HG02798 (cell line): ENCODE measurements at regions not wholly inside any gene's neighbourhood (a gene's known extent, or its start where the extent isn't known, plus 50 kb on each side); places are given as distances from the start of the nearest gene placed in this dataset.
"Not testable (repeated sequence)": the region's sequence is repeated elsewhere in the genome, so short reads cannot be mapped to it uniquely, and the experiment has no call there.

Experiments used
- ATAC-seq: cut with Tn5 transposase; IDR thresholded peaks from one replicate; pipeline ENCODE4 v1.9.1; 2021; ENCODE audit warnings: mild to moderate bottlenecking; ENCODE audit not compliant: unreplicated experiment, poor library complexity

DNA sequence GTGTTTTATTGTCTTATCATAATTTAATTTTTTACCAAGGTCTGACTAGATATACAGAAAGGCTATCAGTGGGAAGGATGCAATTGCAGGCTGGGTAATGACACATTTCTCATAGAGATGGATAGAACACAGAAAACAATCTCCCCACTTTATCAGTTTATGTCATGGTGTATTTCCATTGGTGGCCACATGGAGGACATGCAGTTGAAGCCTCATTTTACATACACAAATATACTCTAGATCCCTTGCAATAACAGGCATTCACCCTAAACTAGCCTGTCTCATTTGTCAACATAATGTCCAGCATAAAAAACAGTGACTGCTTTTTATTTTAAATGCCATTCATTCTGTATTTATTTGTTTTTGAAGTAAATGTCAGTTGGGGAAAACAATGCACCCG is 526.3 kb downstream of the GABRG2 start:
- peak; percentile 55 for ATAC-seq

DNA sequence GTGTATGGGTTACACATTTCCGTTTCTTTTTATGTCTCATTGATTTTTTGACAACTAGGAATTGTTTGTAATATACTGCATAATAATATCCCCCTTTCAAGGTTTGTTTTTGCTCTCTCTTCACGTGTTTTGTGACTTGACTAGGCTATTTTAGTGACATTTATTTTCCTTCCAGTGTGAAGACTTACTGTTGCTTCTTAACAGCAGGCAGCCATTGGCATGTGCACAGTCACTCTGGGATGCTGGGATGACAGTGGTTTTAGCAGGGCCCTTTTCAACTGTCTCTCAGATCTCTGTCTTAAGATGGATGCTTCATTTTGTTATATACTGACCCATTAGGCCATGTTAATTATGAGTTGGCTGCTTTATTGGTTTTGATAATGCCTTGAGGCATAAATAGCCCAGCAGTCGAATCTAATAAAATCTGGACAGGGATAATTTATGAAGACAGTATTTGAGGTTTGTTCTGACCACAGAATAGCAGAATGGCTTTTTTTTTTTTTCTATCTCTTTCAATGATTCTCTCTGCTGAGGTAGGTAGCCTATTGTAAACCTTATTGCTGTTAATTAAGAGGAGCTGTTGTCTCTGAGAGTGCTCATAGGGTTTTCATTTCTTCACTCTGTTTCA is 536.0 kb downstream of the GABRG2 start:
- ATAC-seq: no peak

DNA sequence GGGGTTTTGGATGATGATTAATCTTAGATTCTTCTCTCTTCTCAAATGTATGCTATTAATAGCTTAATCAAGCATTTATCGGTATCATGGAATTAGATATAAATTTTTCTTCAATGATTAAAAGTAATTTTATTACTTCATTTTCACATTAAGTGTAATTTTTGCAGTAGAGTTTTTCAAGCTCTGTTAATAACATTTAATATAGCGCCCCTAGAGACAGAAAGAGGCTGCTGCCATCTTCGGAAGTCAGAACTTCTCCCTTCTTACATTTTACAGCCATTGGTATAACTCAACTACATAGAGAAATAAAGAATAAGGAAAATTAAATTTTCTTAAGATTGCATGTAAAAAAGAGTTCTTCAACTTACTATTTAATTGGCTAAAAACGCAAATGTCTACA is 540.3 kb downstream of the GABRG2 start:
- no peak for ATAC-seq

DNA sequence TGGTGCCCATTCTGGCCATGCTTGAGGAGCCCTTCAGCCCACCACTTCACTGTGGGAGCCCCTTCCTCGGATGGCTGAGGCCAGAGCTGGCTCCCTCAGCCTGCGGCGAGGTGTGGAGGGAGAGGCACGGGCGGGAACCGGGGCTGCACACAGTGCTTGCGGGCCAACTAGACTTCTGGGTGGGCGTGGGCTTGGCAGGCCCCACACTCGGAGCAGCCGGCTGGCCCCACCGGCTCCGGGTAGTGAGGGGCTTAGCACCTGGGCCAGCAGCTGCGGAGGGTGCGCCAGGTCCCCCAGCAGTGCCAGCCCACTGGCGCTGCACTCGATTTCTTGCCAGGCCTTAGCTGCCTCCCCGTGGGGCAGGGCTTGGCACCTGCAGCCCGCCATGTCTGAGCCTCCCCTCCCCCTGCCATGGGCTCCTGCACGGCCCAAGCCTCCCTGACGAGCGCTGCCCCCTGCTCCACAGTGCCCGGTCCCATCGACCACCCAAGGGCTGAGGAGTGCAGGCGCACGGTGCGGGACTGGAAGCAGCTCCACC is 554.2 kb downstream of the GABRG2 start:
- not testable (repeated sequence) for ATAC-seq

DNA sequence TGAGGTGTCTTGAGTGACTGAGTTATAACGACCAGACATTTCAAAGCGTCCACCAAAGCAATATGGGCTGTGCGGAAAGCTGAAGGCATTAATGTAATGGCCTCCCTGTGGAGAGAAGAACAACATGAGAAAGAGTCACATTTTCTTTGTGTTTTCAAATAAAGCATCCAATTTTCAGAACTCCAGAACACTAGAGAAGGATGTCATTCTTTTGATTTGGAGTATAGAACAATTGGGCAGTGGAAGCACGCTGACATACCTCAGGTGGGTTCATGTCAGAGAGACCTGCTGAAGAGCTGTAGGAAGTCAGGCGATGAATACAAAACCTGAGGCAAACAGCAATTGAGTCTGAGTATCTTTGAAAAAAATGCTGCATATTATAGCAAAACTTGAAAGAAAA is 556.5 kb downstream of the GABRG2 start:
- no peak for ATAC-seq

GRCh38 chr5:162637481-162637880 is 569.9 kb downstream of the GABRG2 start:
- ATAC-seq: no peak

- ATAC-seq: no peak
Observed at GRCh38 chr5:162638849-162639248, 571.3 kb downstream of the GABRG2 start.

DNA sequence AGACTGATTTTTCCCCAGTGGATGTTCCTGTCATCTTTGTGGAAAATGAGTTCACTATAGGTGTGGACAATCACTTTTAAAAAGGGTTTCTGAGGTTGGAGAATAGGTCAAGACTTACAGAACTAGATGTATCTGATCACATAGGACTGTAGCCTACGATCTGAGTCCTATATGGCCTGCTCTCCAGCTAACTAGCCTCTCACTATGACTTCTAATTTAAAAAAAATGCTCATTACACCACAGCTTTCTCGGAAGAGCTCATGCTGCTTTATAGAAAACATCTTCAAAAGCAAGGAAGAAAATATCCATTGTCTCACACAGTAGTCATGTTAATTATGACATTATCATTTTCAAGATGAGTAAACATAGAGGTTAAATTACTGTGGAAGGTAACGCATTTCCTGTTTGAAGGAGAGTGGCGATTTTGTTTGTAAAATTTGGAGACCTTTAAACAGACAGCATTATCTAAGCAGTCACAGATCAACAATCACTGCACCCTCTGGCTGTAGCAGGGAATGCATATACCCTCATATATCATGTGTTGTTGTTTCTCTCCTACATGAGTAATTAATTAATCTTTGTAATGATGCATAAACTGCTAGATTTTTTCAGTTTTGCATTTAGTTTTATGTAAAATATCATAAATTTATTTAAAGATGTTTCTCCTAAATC is 573.7 kb downstream of the GABRG2 start:
- no peak for ATAC-seq

DNA sequence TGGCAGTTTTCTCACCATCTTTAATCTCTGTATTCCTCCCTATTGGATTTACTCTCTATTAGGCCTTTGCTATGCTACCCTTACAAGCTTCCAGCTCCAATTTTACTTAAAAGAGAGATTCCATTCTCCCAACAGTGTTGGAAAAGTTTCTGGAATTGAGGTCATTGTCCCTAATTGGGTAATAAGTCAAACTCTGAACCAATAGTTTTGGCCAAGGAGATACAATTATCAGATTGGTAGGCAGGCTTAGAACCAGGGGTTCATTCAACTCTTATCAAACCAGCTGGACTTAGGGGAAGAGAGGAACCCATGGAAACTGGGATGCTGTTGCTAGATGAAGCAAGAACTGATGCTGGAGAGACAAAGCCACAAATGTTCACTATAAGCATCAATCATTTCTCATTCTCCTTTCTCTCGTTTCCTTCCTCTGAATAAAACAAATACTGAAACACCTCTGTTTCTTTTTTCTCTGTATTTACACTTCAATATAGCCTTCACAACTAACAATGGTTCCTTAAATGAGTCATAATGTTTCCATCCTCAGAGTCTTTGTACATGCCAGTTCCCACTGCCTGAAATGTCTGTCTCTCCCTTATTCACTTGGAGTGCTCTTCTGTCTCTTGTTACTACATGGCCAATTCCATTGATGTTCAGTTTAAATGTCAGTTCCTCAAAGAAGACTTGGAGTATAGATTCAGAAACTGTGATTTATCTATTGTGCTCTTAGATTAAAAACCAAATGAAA is 587.3 kb downstream of the GABRG2 start:
- ATAC-seq: no peak

DNA sequence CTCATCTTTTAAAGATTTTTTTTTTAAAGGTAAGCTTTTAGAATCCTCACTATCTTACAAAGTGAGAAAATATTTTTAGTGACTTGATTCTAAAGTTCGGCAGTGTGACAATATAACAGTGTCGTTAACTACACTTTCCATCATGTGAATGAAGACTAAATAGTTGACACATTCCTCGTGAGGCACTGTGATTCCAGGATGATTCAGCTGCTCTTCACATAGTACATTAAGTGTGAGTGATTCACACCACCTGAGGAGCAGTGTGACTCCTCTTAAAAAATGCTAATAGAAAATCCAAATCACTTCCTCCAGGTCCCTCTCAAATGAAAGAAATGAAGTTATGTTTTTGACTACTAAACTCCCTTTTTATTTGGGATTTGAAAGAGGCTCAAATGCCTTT is 589.5 kb downstream of the GABRG2 start:
- ATAC-seq: no peak

GRCh38 chr5:162664846-162665245 is 597.3 kb downstream of the GABRG2 start:
- ATAC-seq: no peak

DNA sequence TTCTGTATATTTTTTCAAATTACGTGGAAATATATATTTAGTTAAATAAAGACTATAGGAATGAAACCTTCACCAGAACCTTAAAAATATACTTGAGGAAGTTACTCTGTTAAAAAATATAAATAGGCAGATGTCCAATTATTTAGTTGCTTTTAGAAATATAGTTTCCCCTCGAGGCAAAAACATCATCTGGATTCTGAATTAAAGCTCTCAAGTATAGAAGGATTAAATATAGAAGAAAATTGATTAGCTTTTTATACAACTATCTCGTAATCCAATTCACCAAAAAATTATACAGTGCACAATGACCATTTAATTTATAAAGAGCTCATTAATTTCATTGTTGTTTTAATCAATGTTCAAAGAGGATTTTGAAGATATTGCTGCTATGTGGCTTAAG is 601.4 kb downstream of the GABRG2 start:
- ATAC-seq: no peak

DNA sequence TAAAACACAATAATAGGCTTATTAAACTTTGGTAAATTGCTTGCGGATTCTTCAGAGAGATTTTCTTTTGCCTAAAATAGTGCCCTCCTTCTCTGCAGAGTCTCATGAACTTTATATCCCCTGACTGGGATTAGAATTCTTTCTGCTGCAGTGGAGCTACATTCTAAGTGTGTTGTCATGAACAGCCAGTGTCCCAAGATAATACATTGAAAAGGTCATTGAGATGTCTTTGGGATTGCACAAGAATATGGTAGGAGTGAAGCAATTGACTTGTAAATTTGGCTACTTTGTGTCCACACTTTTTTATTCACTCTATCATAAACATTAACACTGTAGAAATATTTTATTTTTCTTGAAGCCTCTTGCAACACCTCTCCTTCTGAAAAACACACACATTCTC is 604.5 kb downstream of the GABRG2 start:
- no peak for ATAC-seq

DNA sequence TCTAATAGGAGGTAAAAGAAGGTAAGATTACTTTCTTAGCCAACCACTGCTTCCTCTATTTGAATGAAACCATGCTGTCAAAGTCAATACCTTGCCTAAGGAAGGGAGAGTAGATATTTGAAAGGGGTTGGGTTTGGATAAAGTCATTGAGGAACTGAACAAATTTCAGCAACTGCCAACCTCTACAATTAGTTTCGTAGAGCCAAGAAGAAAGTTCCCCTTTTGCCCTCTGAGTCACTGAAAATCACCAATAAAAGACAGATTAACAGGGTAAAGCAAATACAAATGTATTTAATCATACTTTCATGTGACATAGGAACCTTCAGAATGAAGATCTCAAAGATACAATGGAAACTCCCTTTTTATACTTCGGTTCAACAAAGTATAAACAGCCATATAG is 615.7 kb downstream of the GABRG2 start:
- no peak for ATAC-seq

- ATAC-seq: no peak
Observed at GRCh38 chr5:162684145-162684544, 616.6 kb downstream of the GABRG2 start.

DNA sequence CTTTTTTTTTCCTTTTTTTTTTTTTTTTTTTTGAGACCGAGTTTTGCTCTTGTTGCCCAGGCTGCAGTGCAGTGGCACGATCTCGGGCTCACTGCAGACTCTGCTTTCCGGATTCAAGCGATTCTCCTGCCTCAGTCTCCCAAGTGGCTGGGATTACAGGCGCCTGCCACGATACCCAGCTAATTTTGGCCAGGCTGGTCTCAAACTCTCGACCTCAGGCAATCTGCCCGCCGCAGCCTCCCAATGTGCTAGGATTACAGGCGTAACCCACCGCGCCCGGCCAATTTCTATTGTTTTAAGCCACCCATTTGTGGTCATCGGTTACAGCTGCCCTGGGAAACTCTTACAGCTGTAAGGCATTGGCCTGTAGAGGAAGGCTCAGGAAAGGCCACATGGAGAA is 617.7 kb downstream of the GABRG2 start:
- no peak for ATAC-seq

DNA sequence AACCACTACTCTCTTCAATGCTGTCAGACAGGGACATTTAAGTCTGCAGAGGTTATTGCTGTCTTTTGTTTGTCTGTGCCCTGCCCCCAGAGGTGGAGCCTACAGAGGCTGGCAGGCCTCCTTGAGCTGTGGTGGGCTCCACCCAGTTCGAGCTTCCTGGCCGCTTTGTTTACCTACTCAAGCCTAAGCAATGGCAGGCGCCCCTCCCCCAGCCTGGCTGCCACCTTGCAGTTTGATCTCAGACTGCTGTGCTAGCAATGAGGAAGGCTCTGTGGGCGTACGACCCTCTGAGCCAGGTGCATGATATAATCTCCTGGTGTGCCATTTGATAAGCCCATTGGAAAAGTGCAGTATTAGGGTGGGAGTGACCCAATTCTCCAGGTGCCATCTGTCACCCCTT is 628.7 kb downstream of the GABRG2 start:
- ATAC-seq: not testable (repeated sequence)

- ATAC-seq: no peak
Observed at GRCh38 chr5:162699361-162699760, 631.8 kb downstream of the GABRG2 start.

DNA sequence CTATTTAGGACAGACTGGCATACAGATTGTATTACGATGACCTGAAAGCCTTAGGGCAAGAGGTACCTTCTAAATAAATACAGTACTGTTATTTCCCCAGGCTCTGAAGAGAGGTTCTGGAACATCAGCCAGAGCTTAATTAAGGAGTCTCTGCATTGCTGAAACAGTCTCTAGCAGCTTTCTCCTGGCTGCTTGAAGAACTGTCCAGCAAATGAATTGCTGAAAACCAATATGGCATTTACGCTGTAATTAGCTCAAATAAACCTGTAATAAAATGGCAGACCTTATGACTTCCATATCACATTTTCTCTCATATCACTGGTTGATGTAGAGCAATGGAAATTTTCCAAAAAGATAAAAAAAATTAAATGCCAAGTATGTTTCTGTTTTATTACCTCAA is 636.3 kb downstream of the GABRG2 start:
- no peak for ATAC-seq

DNA sequence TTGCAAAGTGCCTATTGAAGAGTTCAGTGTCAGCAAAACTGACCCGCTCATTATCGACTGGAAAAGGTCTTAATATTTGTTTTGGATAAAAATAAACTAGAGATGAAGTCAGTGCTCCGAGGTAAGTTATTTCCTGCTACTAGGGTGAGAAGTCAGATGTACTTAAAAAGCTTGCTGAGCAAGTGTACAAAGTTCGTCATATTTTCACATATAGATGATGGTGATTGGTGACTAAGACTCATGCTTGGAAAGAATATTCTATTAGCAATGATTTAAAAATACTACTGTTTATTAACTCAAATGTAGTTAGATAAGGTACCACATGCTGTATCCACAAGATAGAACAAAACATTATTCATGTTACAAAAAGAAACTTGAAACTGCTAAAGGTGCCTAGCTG is 643.7 kb downstream of the GABRG2 start:
- ATAC-seq: no peak

GRCh38 chr5:162719720-162720119 is 652.1 kb downstream of the GABRG2 start:
- ATAC-seq: no peak
